Endothelial cell of umbilical vein (primary cell): ENCODE measurements at regions not wholly inside any gene's neighbourhood (a gene's known extent, or its start where the extent isn't known, plus 50 kb on each side); places are given as distances from the start of the nearest gene placed in this dataset.

Source experiments
- BruUV-seq: library from RNA; stranded (reverse); fragments of 400-500 nt; replicated peaks from 2 replicates; lab custom pipeline; 2021; lab: Mats Ljungman, UMichigan
- CTCF ChIA-PET: fragments of 300-600, 350-600 bp; sonication (Branson Sonifier 250); formaldehyde crosslinking; loops from one replicate; lab custom pipeline; 2021; ENCODE audit warnings: antibody characterized with exemption, inconsistent platforms; lab: Charles Lee
- POLR2A ChIA-PET: fragments of 300-600, 350-600 bp; sonication (Branson Sonifier 250); formaldehyde crosslinking; loops from one replicate; lab custom pipeline; 2021; ENCODE audit warnings: antibody characterized with exemption, inconsistent platforms; lab: Charles Lee
- DNase-seq: peaks from one replicate; pipeline ENCODE4 v3.0.0-alpha.2; 2011; ENCODE audit warnings: low read depth, low spot score
- FAIRE-seq: peaks from 2 replicates; lab custom pipeline; 2011; peaks lifted over from hg19 to GRCh38; lab: Jason Lieb, UNC
- H2AFZ ChIP-seq: 2 replicates; pipeline ENCODE4 v1.6.0; 2012; ENCODE audit warnings: low read depth, low read length, control low read depth, inconsistent platforms
- H3K27ac ChIP-seq: 2 replicates; pipeline ENCODE4 v1.5.1; 2011; ENCODE audit warnings: low read depth, mild to moderate bottlenecking, control low read depth, low read length, moderate library complexity; ENCODE audit not compliant: insufficient read depth
- H3K27me3 ChIP-seq, 2 experiments: 2 replicates each; pipeline versions ENCODE4 v1.6.0 to v1.6.1; 2011; ENCODE audit warnings: low read length in 2 of 2, mixed read lengths in 1 of 2; ENCODE audit not compliant: control insufficient read depth in 2 of 2, insufficient read depth in 2 of 2
- H3K36me3 ChIP-seq, 2 experiments: 2 replicates in 1 of 2; 3 replicates in 1 of 2; pipeline ENCODE4 v1.5.1; 2011; ENCODE audit warnings: low read length in 2 of 2, mild to moderate bottlenecking in 1 of 2, moderate library complexity in 1 of 2; ENCODE audit not compliant: control insufficient read depth in 2 of 2, insufficient read depth in 2 of 2; ENCODE audit errors: extremely low read depth in 1 of 2
- H3K4me1 ChIP-seq: 3 replicates; pipeline ENCODE4 v1.5.1; 2011; ENCODE audit warnings: mild to moderate bottlenecking, low read length; ENCODE audit not compliant: control insufficient read depth, insufficient read depth; ENCODE audit errors: extremely low read depth
- H3K4me2 ChIP-seq: 2 replicates; pipeline ENCODE4 v1.6.1; 2011; ENCODE audit warnings: low read length, control low read depth, mixed read lengths; ENCODE audit not compliant: insufficient read depth
- H3K4me3 ChIP-seq, 3 experiments: fragments of 200-600 bp in 1 of 3; sonication (generic), shearing (Covaris generic) in 1 of 3; replicated peaks in 1 of 3; 2 replicates each; pipeline ENCODE4 v1.5.1; 2011 to 2016; ENCODE audit warnings: control low read depth in 3 of 3, low read length in 3 of 3, mild to moderate bottlenecking in 2 of 3, inconsistent platforms in 1 of 3, low read depth in 1 of 3, moderate library complexity in 1 of 3; ENCODE audit not compliant: insufficient read depth in 1 of 3
- H3K79me2 ChIP-seq: 2 replicates; pipeline ENCODE4 v1.6.0; 2012; ENCODE audit warnings: low read length, inconsistent platforms; ENCODE audit not compliant: control insufficient read depth, insufficient read depth
- H3K9ac ChIP-seq: replicated peaks from 2 replicates; pipeline ENCODE3; 2011; ENCODE audit warnings: low read length, control low read depth; ENCODE audit not compliant: insufficient read depth; ENCODE audit errors: extremely low read depth
- H3K9me1 ChIP-seq: replicated peaks from 3 replicates; pipeline ENCODE4 v1.6.0; 2011; ENCODE audit warnings: mild to moderate bottlenecking, low read length; ENCODE audit not compliant: control insufficient read depth, insufficient read depth; ENCODE audit errors: extremely low read depth
- H3K9me3 ChIP-seq: replicated peaks from 2 replicates; pipeline ENCODE4 v1.5.1; 2012; ENCODE audit warnings: low read length, inconsistent platforms; ENCODE audit not compliant: control insufficient read depth, insufficient read depth
- H4K20me1 ChIP-seq: replicated peaks from 2 replicates; pipeline ENCODE3; 2011; ENCODE audit warnings: mild to moderate bottlenecking, low read length; ENCODE audit not compliant: control insufficient read depth, insufficient read depth; ENCODE audit errors: extremely low read depth
- EZH2 ChIP-seq: IDR thresholded peaks from 2 replicates; pipeline ENCODE4 v1.6.1; 2012; ENCODE audit warnings: borderline replicate concordance, low read depth, mild to moderate bottlenecking, moderate library complexity, low read length, inconsistent platforms; ENCODE audit not compliant: severe bottlenecking
- FOS ChIP-seq: IDR thresholded peaks from 2 replicates; pipeline ENCODE4 v1.6.1; 2011; ENCODE audit warnings: mild to moderate bottlenecking, low read length, moderate library complexity, borderline replicate concordance; ENCODE audit not compliant: insufficient read depth
- GATA2 ChIP-seq: IDR thresholded peaks from 2 replicates; pipeline ENCODE4 v1.7.0; 2011; ENCODE audit warnings: low read depth, mild to moderate bottlenecking, moderate library complexity, mixed read lengths, low read length; ENCODE audit not compliant: insufficient read length, insufficient read depth
- JUN ChIP-seq: IDR thresholded peaks from 2 replicates; pipeline ENCODE4 v1.6.1; 2011; ENCODE audit warnings: borderline replicate concordance, low read depth; ENCODE audit not compliant: insufficient read length, insufficient read depth
- MYC ChIP-seq: IDR thresholded peaks from one replicate; pipeline ENCODE4 v1.6.1; 2011; ENCODE audit warnings: mild to moderate bottlenecking, low read depth, low read length
- POLR2A ChIP-seq: IDR thresholded peaks from 2 replicates; pipeline ENCODE4 v1.6.1; 2012; ENCODE audit warnings: low read depth, mild to moderate bottlenecking, control low read depth, low read length
- POLR2AphosphoS5 ChIP-seq: IDR thresholded peaks from 2 replicates; pipeline ENCODE4 v1.6.1; 2012; ENCODE audit warnings: low read depth, mild to moderate bottlenecking, control low read depth, low read length, moderate library complexity; ENCODE audit not compliant: insufficient read depth
- dilution Hi-C: fragments of 300-500 bp; cut with MboI; formaldehyde crosslinking; loops from one replicate; pipeline ENCODE4 v1.15.0; 2019; ENCODE audit warnings: low sequenced_read_pairs; ENCODE audit not compliant: extremely low pct_ligation_motif_present
- intact Hi-C: fragments of 100-400 bp; cut with micrococcal nuclease; formaldehyde crosslinking; loops from one replicate; pipeline ENCODE4 v1.10.0; 2022
- TF ChIP-seq, protein P1 (sequence below), 2 donors: IDR thresholded peaks; 1 replicate in 1 of 2; 2 replicates in 1 of 2; pipeline ENCODE4 v1.5.1; 2011; ENCODE audit warnings: low read length in 2 of 2, mild to moderate bottlenecking in 2 of 2, moderate library complexity in 2 of 2, control low read depth in 1 of 2, inconsistent platforms in 1 of 2, low read depth in 1 of 2; ENCODE audit not compliant: insufficient read depth in 1 of 2; ENCODE audit errors: extremely low read depth in 1 of 2
- TF ChIP-seq, protein P2 (sequence below): IDR thresholded peaks from 2 replicates; pipeline ENCODE4 v1.6.1; 2011; ENCODE audit not compliant: insufficient read depth, insufficient read length

DNA sequence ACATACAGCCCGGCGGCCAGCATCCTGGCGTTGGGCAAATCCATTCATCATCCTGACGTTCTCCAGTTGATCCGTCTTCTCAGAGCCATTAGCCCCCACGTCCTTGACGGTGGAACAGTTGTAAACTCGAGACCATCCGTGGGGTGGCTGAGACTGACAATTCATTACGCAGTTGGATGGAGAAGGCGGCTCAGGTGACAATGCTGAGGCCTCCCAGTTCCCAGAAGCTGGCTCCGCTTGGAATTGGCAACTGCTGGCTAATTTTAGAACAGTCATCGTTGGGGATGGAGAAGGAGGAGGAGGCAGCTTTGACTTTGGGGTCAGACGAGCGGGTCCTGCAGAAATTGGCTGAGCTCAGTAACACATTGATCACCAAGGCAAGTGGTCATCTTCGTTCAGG, 186.5 kb downstream of the PHETA1 start:
- intact Hi-C loops (no loop called here), dilution Hi-C loops (no loop called here)
- Histone ChIP-seq H4K20me1 (no peaks in the 10 kb centered on the region), H3K9ac (no peak overlapping the region), H3K27me3 (no peaks in the 10 kb centered on the region), H3K36me3 (no peaks in the 10 kb centered on the region), H3K4me1 (no peaks in the 10 kb centered on the region), H2AFZ (no peak overlapping the region), H3K4me2 (no peak overlapping the region), H3K4me3 (no peak overlapping the region), H3K27ac (no peak overlapping the region), H3K9me1 (no peaks in the 10 kb centered on the region), H3K79me2 (no peaks in the 10 kb centered on the region), H3K9me3 (no peaks in the 10 kb centered on the region)
- FAIRE-seq (no peak), DNase-seq (no peak)
- no TSS peak for BruUV-seq
- CTCF ChIA-PET: no interaction called here
- POLR2A ChIA-PET: no interaction called here
- TF ChIP-seq FOS (no peak), GATA2 (no peak), POLR2AphosphoS5 (no peak), POLR2A (no peak), JUN (no peak), EZH2 (no peak), MYC (no peak)
- TF ChIP-seq, protein P1, sequence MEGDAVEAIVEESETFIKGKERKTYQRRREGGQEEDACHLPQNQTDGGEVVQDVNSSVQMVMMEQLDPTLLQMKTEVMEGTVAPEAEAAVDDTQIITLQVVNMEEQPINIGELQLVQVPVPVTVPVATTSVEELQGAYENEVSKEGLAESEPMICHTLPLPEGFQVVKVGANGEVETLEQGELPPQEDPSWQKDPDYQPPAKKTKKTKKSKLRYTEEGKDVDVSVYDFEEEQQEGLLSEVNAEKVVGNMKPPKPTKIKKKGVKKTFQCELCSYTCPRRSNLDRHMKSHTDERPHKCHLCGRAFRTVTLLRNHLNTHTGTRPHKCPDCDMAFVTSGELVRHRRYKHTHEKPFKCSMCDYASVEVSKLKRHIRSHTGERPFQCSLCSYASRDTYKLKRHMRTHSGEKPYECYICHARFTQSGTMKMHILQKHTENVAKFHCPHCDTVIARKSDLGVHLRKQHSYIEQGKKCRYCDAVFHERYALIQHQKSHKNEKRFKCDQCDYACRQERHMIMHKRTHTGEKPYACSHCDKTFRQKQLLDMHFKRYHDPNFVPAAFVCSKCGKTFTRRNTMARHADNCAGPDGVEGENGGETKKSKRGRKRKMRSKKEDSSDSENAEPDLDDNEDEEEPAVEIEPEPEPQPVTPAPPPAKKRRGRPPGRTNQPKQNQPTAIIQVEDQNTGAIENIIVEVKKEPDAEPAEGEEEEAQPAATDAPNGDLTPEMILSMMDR (IDR thresholded peaks at IDR 0.05; ENCODE audit: extremely low read depth in 1 of 2, insufficient read depth in 1 of 2, low read depth in 1 of 2, low read length in 2 of 2): no peak
- TF ChIP-seq, protein P2, sequence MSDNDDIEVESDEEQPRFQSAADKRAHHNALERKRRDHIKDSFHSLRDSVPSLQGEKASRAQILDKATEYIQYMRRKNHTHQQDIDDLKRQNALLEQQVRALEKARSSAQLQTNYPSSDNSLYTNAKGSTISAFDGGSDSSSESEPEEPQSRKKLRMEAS: no peak
